ENCODE measurements at regions not wholly inside any gene's neighbourhood (a gene's known extent, or its start where the extent isn't known, plus 50 kb on each side); places are given as distances from the start of the nearest gene placed in this dataset.

DNA sequence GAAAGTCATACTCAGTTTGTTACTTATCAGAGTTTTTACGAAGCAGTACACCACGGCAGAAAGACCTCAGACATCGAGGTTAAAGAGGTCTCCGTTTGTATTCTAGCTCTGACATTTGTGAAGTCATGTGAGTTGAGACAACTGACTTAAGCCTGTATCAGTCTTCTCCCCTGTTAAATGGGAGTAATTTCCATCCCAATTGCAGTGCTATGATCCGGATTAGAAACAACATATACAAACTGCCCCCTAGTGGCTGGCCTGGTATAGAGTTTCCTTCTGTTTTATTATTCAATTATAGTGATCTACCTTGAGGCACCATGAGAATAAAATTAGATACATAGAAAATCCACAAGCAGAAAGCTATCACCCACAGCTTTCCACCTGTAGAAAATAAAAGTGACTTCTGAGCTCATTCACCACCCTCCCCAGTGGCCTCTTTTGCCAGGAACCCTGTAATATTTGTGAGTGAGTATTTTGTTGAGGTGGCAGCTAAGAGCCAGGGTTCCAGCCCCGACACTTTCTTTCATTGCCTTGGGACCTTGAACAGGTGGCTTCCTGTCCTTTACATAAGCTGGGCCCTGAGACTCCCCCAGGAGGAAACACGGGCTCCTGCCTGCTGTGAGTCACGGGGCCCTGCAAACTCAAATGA lies 607.2 kb upstream of the MGMT start:
- DNase-seq (ENCODE audit: low spot score): peak; percentile 5

DNA sequence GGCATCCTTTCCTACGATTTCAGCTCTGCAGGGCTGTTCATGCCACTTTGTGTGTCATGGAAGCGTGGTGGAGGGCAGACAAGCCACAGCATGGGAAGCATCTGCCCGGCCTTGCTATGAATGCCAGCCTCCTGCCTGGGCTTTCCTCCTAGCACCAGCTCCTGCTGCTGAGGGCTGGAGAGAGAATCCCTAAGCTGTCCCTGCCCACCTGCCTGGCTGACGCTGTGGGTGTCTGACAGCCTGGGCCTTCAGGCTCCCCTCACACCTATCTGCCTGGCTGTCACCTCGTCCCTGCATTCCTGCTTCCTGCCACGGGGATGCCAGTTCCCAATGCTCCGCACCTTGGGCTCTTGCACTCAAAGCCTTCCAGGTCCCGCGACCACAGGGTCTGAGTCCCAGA lies 606.5 kb upstream of the MGMT start:
- DNase-seq (ENCODE audit: low spot score): no peak

DNA sequence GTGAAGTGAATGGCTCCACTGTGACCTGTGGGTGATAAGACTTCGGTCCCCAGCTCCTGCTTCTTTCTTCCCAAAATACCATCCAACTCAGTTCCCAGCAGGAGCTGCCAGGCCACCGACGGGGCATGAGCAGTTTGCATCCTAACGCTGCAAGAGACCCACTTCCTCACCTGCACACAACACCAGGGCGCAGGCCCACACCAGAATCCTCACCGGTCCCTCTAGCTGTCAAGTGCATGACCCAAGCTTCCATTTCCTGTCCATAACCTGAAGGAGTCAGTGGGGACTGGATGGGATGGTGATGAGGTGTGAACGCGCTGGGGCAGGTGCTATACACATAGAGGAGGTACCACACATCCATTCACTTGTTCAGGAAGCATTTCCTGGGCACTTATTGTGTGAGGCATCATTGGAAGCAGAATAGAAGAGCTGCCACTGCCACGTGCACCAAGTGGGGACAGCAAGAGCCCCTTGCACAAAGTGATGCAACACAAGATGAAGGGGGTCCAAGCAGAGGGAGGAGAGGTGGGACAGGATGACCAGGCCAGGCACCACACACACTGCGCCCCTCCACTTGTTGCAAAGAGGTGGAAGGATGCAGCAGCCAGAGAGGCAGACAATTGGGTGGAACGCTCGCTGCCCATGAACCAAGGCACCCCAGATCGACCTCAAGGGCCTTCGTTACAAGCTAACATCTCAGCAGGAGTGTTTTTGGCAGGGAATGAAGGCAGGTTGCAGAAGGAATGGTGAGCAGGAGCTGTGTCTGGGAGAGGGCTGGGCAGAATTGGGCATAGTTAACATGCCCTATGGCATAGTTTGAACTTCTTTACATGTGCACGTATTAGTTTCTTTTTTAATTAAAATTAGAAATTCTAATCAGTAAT lies 605.8 kb upstream of the MGMT start:
- DNase-seq (ENCODE audit: low spot score): no peak

DNA sequence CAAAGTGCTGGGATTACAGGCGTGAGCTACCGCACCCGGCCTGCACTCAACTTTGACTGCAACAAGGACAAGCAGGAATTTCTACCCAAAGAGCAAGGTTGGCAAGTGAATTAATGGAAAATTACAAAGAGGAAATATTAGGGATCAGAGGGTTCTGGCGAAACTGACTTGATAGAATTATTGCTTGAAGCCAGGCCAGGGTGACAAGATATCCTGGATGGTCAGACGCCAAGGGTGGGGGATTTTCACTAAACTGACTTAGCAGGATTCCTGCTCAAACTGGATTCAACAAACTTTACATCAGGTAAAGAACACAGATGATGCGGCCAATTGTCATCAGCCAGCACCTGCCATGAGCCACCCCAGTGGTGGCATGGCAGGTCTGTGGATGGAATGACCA lies 603.6 kb upstream of the MGMT start:
- no peak for DNase-seq (ENCODE audit: low spot score)

DNA sequence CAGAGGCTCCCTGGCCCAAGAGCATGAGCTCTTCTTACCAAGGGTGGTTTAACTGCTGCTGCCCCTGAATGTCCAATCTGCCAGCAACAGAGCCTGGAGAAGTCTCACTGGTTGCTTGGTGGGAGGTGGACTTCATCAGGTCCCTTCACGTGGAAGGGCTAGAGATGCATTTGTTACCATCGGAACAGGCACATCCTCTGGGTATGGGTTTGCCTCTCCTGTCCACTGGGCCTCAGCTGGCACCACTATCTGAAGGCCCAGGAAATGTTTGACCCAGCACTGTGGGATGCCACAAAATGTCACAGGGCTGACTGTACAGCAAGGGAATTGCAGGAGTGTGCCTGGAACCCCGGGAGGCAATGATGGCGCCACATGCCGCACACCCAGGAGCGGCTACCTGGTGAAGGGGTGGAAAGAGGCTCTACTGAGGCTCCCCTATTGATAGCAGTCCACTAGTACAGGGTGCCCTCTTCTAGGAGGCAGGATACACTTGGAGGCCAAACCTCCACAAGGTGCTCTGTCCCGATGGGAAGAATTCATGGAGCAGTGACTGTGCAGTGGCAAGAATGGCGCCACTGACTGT lies 603.1 kb upstream of the MGMT start:
- DNase-seq (ENCODE audit: low spot score): no peak

DNA sequence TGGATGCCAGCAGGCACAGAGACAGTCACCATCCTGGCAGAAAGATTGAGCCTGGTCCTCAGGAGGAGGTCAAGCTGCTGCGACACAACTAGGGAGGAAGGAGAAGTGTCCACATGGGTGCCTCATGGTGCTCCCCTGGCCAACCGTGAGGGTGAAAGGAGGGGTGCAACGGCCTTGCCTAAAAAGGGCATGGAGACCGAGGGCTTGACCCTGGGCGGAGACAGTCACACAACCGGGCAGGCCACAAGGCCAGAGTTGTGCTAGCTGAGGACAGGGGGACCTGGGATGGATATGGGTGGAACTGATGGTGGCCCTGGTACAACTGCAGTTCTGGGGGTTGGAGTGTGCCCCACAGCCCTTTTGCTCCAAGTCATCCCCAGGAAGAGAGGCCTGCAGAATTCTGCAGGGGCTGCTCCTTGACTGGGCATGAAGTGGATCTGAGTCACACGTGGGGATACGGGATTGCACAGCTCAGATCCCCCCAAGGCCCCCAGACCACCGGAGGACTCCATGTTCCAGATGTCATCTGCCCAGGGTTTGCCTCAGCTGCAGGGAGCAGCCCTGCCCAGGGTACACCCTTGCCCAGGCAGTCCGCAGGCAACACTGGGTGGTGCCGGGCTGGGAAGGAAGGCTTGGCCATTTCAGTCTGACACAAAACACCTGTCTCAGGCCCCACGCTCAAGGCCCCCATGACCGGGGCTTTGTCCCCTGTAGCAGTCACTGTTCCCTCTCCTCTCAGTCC lies 602.3 kb upstream of the MGMT start:
- no peak for DNase-seq (ENCODE audit: low spot score)

DNA sequence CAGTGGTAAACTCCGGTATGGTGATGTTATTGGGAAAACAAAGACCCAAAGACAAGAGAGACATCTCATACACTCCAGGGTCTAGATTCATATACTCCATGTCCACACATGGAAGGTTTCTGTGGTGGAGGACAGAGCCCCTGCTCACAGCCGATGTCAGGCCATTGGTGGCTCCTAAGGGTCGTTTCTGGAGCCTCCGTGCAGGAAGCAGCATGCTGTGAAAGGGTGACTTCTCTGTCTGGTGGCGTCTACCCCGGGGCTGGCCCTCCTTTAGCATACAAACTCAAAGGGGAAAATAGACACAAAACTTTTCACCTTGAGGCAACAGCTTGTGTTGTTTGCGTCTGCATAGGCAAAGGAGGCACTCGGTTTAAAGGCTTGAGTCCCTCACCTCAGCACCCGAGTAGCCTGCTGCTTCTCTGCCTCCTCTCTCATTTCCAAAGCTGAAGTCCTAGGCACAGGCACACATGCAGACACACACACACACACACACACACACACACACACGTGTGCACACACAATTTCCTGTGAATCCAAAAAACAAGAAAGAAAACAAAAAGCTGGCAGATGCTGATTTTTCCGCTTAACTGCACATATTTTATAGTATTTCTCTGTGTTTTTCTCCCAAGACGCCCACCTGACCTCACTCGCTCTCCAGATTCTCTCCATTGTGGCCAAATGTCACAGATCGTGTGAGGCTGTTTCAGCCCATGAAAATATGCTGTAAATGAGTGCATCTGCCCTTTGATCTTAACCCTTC lies 601.4 kb upstream of the MGMT start:
- DNase-seq (ENCODE audit: low spot score): no peak

DNA sequence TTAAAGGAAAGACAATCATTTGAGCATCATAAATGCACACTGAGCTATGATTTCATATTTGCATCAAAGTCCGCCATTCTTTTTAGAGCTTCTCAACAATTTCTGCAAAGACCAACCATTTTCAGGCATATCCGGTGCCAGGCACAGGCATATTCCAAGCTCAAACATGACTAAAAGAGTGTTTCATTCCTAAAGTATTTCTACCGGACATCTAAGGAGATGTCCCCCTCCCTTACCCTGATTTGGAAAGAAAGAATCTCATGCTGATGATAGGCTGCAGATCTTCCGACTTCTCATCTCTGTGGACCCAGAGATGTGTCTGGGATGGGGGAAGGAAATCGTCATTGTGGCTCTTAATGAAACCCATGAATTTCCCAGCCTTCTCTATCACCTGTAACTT lies 600.5 kb upstream of the MGMT start:
- DNase-seq (ENCODE audit: low spot score): no peak

DNA sequence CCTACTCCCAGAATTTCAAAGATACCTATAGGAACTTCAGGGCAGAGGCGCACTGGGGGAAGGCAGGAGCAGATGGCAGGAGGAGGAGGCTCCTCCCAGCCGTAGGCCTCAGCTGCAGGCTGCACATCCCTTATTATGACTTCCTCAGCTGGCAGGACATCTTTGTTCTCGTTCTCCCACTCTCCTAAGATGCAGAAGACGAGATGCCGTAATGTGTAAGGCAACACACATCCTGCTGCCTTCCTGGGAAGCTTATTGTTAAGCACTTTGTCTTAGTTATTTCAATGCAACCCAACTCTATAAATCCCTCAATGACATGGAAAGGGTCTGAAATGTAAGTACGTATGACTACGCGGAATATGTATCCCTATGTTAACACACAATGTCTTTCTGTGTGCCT lies 599.8 kb upstream of the MGMT start:
- DNase-seq (ENCODE audit: low spot score): no peak

DNA sequence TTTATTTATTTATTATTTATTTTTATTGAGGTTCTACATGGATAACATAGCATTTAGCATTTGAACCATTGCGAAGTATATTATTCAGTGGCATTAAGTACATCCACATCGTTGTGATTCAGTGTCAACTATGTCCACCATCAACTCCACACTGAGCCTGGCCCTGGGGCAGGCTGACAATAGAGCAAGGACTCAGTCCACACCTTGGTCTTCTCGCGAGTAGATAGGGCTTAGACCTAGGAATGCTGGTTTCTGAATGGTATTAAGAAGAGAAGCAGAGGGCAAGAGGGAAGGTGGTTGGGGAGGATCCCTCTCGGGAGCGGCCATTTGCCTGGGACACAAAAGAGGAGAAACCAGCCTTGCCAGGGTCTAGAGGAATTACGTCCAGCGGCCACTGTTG lies 599.2 kb upstream of the MGMT start:
- no peak for DNase-seq (ENCODE audit: low spot score)

DNA sequence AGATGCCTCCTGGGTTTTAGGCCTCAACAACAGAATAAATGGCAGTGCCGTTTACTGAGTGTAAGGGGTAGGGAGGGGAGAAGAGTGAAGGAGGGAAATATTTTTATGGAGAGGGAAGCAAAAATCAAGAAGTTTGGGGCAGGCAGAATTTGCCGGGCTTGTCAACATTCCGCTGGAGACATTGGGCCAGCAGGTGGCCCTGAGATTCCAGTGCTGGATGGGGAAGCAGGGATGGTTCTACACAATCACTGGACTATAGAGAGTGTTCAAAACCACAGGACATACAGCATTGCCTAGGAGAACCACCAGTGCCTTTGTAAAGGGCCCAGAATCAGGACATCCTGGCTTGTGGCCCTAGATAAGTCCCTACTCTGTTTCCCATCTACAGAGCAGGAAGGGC lies 598.6 kb upstream of the MGMT start:
- no peak for DNase-seq (ENCODE audit: low spot score)

DNA sequence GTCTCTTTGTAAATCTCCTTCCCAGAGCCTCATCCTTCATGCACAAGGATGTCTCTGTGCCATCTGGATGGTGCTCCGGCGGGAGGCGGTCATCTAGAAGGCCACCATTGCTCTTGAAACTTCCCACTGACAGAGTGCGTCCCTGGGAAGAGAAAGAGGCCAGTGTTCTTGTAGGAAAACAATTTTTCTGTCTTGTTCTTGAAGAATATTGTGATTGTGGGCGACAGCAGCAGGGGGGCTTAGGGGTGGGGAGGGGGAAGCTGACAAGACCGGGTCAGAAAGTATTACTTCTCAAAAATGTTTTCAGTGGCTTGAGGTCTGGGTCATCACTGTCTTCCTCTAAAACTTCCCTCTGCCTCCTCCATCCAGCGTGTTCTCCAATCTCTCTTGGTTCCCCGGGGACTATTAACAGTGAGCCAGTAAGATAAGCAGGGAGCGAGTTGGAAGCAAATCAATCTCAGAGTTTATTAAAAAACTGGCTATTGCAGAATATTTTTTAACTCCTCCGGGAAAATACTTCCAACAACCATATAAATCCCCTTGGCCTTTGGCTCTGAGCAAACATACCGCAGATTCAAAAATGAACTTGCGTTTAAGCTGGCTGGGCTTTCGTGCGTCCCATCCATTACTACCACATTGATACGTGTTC lies 597.8 kb upstream of the MGMT start:
- no peak for DNase-seq (ENCODE audit: low spot score)

DNA sequence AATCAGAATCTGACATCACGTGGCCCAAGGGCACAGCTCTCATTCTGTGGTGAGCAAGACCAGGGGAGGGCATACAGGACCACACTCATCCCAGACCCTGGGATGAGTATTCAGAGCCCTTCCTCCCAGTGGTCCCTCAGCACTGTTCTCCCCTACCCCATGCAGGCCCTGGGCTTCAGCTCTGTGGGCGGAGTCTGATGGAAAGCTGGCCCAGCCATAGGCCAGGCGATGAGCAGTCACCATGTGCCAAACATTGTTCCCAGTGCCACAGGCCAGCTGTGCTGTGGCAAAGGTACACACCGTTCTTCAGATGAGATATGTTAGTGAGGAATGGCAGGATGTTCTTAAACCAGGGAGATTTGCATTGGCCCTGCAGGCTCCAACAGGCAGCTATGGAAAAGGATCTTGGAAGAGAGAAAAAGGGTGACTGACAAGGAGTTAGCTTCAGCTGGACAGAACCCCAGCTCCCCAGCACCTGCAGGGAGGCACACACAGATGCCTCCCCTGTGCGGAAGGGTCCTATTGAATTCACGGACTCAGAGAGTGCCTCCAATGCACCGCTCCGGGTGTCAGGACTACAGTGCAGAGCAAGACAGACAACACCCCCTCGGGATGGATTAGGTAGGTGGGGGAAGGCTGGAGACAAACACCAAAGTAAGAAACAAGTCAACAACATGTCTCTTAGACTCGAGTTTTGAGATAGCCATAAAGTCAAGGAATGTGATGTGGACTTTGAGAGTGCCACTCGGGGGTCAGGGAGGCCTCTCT lies 596.0 kb upstream of the MGMT start:
- no peak for DNase-seq (ENCODE audit: low spot score)

DNA sequence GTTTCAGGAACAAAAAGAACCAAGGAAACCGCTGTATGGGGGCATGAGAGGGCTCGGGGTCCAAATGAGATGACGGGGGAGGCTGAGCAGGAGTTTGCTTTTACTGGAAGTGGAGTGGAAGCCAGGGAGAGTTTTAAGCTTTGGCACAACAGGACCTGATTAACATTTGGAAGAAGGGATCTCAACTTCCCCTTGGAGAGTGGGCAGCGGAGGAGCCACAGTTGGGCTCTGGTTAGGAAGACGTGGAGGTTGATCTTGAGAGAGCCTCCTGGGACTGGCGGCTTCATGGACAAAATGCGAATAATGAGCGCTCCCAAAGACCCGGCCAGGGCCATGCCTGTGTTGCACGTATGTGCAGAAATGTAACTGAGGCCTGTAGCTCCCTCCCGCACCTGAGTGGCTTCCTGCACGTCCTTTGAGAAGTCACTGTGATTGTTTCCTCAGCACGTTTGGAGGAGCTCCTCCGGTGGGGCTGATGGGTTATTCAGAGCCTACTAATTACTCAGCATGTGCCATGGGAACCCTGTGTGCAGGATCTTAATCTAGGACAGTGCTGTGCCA lies 595.3 kb upstream of the MGMT start:
- no peak for DNase-seq (ENCODE audit: low spot score)

DNA sequence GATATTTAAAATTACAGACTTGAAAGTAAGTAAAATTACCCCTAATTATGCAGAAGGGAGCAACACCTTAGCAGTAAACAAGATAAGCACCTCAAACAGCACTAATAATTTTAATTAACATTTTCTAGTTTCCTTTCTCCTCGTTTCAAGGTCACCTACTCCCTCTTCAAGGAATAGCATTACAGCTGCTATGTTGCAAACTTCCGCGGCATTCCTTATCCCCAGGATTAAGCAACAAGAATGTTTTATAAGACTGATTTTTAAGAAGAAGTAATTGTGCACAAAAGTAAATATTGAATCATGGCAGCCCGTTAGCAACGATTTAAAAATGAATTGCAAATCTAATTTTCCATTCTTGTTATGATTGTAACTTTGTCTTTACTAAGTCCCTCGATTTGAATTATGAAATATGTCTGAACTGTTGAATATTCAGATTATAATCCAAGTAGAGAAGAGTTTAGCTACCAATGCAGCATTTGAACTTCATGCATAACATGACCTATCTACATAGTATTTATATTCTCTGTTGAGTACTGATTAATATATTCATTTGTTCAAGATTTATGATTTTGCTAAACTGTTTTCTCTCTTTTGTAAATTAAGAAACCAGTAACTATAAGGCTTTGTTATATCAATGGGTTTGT lies 593.5 kb upstream of the MGMT start:
- no peak for DNase-seq (ENCODE audit: low spot score)

DNA sequence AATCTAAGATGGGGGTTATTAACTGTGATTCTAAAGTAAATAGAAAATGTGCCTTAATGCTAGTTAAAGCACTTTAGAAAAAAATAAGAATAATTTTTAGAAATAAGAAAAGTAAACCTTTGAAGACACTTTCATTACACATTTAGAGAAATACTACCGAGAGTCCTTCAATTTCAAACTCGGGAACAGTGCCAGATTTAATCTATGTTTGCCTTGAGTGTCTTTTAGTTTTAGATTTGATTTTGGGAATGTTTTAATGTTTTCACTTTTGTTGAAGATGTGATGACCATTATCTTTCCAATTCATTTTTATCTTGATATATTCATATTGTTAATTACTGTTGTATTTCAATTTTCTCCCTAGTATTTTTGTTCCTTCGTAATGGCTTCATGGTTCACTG lies 592.7 kb upstream of the MGMT start:
- no peak for DNase-seq (ENCODE audit: low spot score)

DNA sequence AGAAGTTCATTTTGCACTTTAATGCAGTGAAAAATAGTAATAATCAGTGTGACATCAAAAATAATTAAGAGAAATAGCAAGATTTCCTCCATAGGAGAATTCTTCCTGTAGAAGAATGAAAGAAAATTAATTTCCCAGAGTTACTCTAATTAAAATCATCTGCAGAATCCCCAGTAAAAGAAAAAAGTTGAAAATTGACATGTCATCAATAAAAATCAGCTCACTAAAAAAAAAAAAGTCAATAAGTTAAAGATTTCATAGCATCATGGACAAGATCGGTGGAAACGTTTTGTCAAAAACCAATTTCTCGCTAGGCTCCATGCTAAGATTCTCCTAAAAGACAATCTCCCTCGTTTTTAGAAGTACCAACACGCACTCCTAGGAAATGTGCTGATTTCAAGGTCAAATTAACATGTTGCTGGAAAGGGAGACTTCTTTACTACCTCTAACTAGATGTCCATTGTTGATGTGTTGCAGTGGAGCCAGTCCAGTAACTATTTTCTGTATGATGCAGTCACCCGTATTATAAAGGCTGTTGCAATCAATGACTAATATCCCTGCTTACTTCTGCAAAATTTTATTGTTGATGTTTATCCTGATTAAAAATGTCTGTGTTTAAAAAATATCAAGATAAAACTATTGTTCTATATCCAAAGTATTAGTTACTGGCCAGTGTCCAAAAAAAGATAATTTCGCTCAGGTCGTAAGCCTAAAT lies 591.9 kb upstream of the MGMT start:
- no peak for DNase-seq (ENCODE audit: low spot score)

DNA sequence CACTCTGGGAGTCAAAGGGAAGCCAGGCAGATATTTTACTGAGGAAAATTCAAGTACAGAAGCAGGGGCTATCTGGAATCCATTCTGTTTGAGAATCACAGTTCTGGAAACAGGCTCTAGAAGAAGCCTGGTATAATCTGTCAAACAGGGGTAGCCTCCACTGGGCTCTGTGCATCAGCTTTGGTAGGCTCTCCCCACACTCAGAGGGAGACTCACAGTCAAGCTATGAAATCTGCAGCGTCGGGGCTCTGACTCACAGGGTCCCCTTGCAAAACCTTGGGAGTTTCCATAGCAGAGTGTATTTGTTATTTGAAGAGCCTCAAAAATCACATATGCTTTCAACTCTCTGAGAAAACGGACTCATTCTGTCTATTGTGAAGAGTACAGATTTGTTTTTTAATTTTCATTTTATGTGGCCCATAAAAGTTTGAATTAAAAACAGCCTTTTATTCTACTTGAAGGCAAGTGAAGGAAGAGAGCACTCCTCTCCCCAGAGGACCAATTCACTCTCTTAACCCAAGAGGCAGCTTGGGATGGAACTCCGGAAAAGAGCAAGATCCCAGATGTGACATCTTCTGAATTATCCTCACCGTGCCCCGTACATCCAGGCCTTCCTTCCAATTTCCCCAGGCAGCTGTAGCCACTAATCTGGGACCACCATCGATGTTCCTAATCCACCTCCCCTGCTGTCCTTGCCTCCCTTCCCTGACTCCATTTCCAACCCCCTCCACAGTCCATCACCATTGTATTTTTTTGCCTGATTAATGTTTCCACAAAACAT lies 590.9 kb upstream of the MGMT start:
- no peak for DNase-seq (ENCODE audit: low spot score)
